Natural killer cell (primary cell): ENCODE measurements at regions not wholly inside any gene's neighbourhood (a gene's known extent, or its start where the extent isn't known, plus 50 kb on each side); places are given as distances from the start of the nearest gene placed in this dataset.

Experiments used
- ATAC-seq, 3 donors: fragments of 150-1000 bp in 2 of 3; fragments of 200-7000 bp in 1 of 3; cut with Tn5 transposase; 1 replicate in 1 of 3; 2 replicates in 2 of 3; pipeline ENCODE4 v1.10.0; 2021; ENCODE audit warnings: mild to moderate bottlenecking in 2 of 3, moderate library complexity in 2 of 3
- DNase-seq, 2 donors: peaks; one replicate each; pipeline versions ENCODE4 v3.0.0 to v3.0.0-alpha.2; 2013 to 2021; ENCODE audit warnings: mixed read lengths in 1 of 2
- H3K27ac ChIP-seq: one replicate; pipeline ENCODE4 v1.5.1; 2013; ENCODE audit warnings: mild to moderate bottlenecking, low read length
- H3K27me3 ChIP-seq: one replicate; pipeline ENCODE4 v1.6.1; 2013; ENCODE audit warnings: low read length; ENCODE audit not compliant: control insufficient read depth, insufficient read depth
- H3K36me3 ChIP-seq: one replicate; pipeline ENCODE4 v1.6.1; 2013; ENCODE audit warnings: low read length; ENCODE audit not compliant: control insufficient read depth, insufficient read depth
- H3K4me1 ChIP-seq: one replicate; pipeline ENCODE4 v1.6.1; 2013; ENCODE audit warnings: low read length; ENCODE audit not compliant: control insufficient read depth, insufficient read depth
- H3K4me3 ChIP-seq: one replicate; pipeline ENCODE4 v1.5.1; 2013; ENCODE audit warnings: low read length
- H3K9me3 ChIP-seq: one replicate; pipeline ENCODE4 v1.6.1; 2013; ENCODE audit warnings: low read length; ENCODE audit not compliant: control insufficient read depth, insufficient read depth
- H3K27ac Mint-ChIP-seq, 2 donors: one replicate each; pipeline ENCODE4 v1.8.0; 2022; ENCODE audit warnings: mild to moderate bottlenecking in 2 of 2, mixed read lengths in 2 of 2, moderate library complexity in 1 of 2
- H3K27me3 Mint-ChIP-seq, 2 donors: one replicate each; pipeline ENCODE4 v1.8.0; 2022; ENCODE audit warnings: low read depth in 2 of 2, mixed read lengths in 2 of 2
- H3K36me3 Mint-ChIP-seq: one replicate; pipeline ENCODE4 v1.8.0; 2022; ENCODE audit warnings: mixed read lengths
- H3K4me1 Mint-ChIP-seq, 2 donors: one replicate each; pipeline ENCODE4 v1.8.0; 2022; ENCODE audit warnings: mixed read lengths in 2 of 2
- H3K4me3 Mint-ChIP-seq: one replicate; pipeline ENCODE4 v1.8.0; 2022; ENCODE audit warnings: mild to moderate bottlenecking, moderate library complexity, mixed read lengths
- H3K9me3 Mint-ChIP-seq, 2 donors: one replicate each; pipeline ENCODE4 v1.8.0; 2022; ENCODE audit warnings: mixed read lengths in 2 of 2
- CTCF ChIP-seq: fragments of 200-600 bp; IDR thresholded peaks from one replicate; pipeline ENCODE4 v1.8.0; 2022; ENCODE audit warnings: antibody characterized with exemption
- WGBS: methylation state at CpG from one replicate; pipeline ENCODE4 v1.1.7; 2013; ENCODE audit warnings: missing lambda C conversion rate; ENCODE audit not compliant: insufficient coverage; 5-methylcytosine and 5-hydroxymethylcytosine counted together
- intact Hi-C: fragments of 100-400 bp; cut with micrococcal nuclease; formaldehyde crosslinking; loops from one replicate; pipeline ENCODE4 v1.14.2; 2022

GRCh38 chr17:79374807-79375206 is 236.0 kb downstream of the RBFOX3 start:
- peaks cover 0 to 11% of the 10 kb centered on the region in 2 donors for H3K4me1 Mint-ChIP-seq
- Histone ChIP-seq H3K4me1 (no peaks in the 10 kb centered on the region), H3K36me3 (no peaks in the 10 kb centered on the region), H3K4me3 (no peak overlapping the region), H3K27me3 (no peaks in the 10 kb centered on the region), H3K9me3 (no peaks in the 10 kb centered on the region), H3K27ac (no peak overlapping the region)
- 51% methylated on average over 6 of the region's 6 CpGs for whole genome bisulfite sequencing
- no peaks in the 10 kb centered on the region for H3K9me3 Mint-ChIP-seq
- no peaks in the 10 kb centered on the region for H3K36me3 Mint-ChIP-seq
- ATAC-seq, result no peak
- DNase-seq, result no peak
- no peak overlapping the region for H3K4me3 Mint-ChIP-seq
- no peak for TF ChIP-seq CTCF
- H3K27ac Mint-ChIP-seq, result no peak overlapping the region
- intact Hi-C loops, result no loop called here
- H3K27me3 Mint-ChIP-seq, result peaks cover 0 to 7% of the 10 kb centered on the region in 2 donors

- Histone ChIP-seq H3K27ac (no peak overlapping the region), H3K27me3 (no peaks in the 10 kb centered on the region), H3K4me3 (no peak overlapping the region), H3K4me1 (no peaks in the 10 kb centered on the region), H3K36me3 (no peaks in the 10 kb centered on the region), H3K9me3 (no peaks in the 10 kb centered on the region)
- peaks cover 0 to 11% of the 10 kb centered on the region in 2 donors for H3K4me1 Mint-ChIP-seq
- no peak for TF ChIP-seq CTCF
- H3K27me3 Mint-ChIP-seq, result peaks cover 0 to 7% of the 10 kb centered on the region in 2 donors
- no peaks in the 10 kb centered on the region for H3K36me3 Mint-ChIP-seq
- H3K9me3 Mint-ChIP-seq, result no peaks in the 10 kb centered on the region
- H3K27ac Mint-ChIP-seq, result no peak overlapping the region
- WGBS, result 76% methylated on average over 22 of the region's 22 CpGs
- ATAC-seq, result no peak
- no peak for DNase-seq
- intact Hi-C loops, result no loop called here
- H3K4me3 Mint-ChIP-seq, result no peak overlapping the region
Measured at GRCh38 chr17:79374087-79374689, 236.7 kb downstream of the RBFOX3 start.

GRCh38 chr17:79372470-79373238 is 238.2 kb downstream of the RBFOX3 start:
- no peaks in the 10 kb centered on the region for H3K9me3 ChIP-seq
- Mint-ChIP-seq H3K27me3 (peaks cover 0 to 7% of the 10 kb centered on the region in 2 donors), H3K27ac (no peak overlapping the region), H3K36me3 (no peaks in the 10 kb centered on the region), H3K4me3 (no peak overlapping the region), H3K9me3 (no peaks in the 10 kb centered on the region), H3K4me1 (peaks cover 0 to 11% of the 10 kb centered on the region in 2 donors)
- DNase-seq, result no peak
- H3K4me3 ChIP-seq, result no peak overlapping the region
- no peak for TF ChIP-seq CTCF
- no peak for ATAC-seq
- no peaks in the 10 kb centered on the region for H3K36me3 ChIP-seq
- WGBS, result 59% methylated on average over 16 of the region's 16 CpGs
- intact Hi-C loops, result no loop called here
- no peaks in the 10 kb centered on the region for H3K27me3 ChIP-seq
- H3K27ac ChIP-seq, result no peak overlapping the region
- no peaks in the 10 kb centered on the region for H3K4me1 ChIP-seq
